HG02943 (cell line): ENCODE measurements at regions not wholly inside any gene's neighbourhood (a gene's known extent, or its start where the extent isn't known, plus 50 kb on each side); places are given as distances from the start of the nearest gene placed in this dataset.
"Not testable (repeated sequence)": the region's sequence is repeated elsewhere in the genome, so short reads cannot be mapped to it uniquely, and the experiment has no call there.

Source experiments
- ATAC-seq: cut with Tn5 transposase; IDR thresholded peaks from one replicate; pipeline ENCODE4 v1.9.1; 2021; ENCODE audit warnings: mild to moderate bottlenecking, low read depth, moderate library complexity; ENCODE audit not compliant: unreplicated experiment

DNA sequence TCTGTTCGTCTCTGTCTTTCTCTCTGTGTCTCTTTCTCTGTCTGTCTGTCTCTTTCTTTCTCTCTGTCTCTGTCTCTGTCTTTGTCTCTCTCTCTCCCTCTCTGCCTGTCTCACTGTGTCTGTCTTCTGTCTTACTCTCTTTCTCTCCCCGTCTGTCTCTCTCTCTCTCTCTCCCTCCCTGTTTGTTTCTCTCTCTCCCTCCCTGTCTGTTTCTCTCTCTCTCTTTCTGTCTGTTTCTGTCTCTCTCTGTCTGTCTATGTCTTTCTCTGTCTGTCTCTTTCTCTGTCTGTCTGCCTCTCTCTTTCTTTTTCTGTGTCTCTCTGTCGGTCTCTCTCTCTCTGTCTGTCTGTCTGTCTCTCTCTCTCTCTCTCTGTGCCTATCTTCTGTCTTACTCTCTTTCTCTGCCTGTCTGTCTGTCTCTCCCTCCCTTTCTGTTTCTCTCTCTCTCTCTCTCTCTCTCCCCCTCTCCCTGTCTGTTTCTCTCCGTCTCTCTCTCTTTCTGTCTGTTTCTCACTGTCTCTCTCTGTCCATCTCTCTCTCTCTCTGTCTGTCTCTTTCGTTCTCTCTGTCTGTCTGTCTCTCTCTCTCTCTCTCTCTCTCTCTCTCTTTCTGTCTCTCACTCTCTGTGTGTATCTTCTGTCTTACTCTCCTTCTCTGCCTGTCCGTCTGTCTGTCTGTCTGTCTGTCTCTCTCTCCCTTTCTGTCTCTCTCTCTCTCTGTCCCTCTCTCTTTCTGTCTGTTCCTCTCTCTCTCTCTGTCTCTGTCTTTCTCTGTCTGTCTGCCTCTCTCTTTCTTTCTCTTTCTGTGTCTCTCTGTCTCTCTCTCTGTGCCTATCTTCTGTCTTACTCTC lies 2065.9 kb upstream of the TPTE start:
- ATAC-seq: not testable (repeated sequence)

- ATAC-seq: peak; percentile 72
These were observed 2056.8 kb upstream of the TPTE start for GRCh38 chr21:8464403-8465152.

DNA sequence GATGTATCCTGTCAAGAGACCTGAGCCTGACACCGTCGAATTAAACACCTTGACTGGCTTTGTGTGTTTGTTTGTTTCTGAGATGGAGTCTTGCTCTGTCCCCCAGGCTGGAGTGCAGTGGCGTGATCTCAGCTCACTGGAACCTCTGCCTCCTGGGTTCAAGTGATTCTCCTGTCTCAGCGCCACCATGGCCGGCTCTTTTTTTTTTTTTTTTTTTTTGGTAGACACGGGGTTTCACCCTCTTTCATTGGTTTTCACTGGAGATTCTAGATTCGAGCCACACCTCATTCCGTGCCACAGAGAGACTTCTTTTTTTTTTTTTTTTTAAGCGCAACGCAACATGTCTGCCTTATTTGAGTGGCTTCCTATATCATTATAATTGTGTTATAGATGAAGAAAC lies 2054.7 kb upstream of the TPTE start:
- ATAC-seq: not testable (repeated sequence)
